ENCODE measurements at regions not wholly inside any gene's neighbourhood (a gene's known extent, or its start where the extent isn't known, plus 50 kb on each side); places are given as distances from the start of the nearest gene placed in this dataset.

- TF ChIP-seq CTCF (IDR thresholded peaks at IDR 0.05; ENCODE audit: borderline replicate concordance, extremely low read depth, low read length, poor library complexity, severe bottlenecking) = no peak
- TF ChIP-seq EZH2 (IDR thresholded peaks at IDR 0.05; ENCODE audit: borderline replicate concordance, low read depth, low read length, severe bottlenecking) = no peak
Measured at GRCh38 chr5:138636398-138636944, 61.3 kb upstream of the HSPA9 start.
